ENCODE measurements at regions not wholly inside any gene's neighbourhood (a gene's known extent, or its start where the extent isn't known, plus 50 kb on each side); places are given as distances from the start of the nearest gene placed in this dataset.
"Not testable (repeated sequence)": the region's sequence is repeated elsewhere in the genome, so short reads cannot be mapped to it uniquely, and the experiment has no call there.

- TF ChIP-seq CTCF (IDR thresholded peaks at IDR 0.05; ENCODE audit: insufficient read depth, low read length), result no peak
- no peak for DNase-seq (ENCODE audit: low read depth)
- no peak overlapping the region for H3K4me3 ChIP-seq (ENCODE audit: low read depth, low read length)
Measured at GRCh38 chr6:88512951-88513350, 346.8 kb upstream of the CNR1 start.

- no peak for DNase-seq (ENCODE audit: low read depth)
- TF ChIP-seq CTCF (IDR thresholded peaks at IDR 0.05; ENCODE audit: insufficient read depth, low read length), result no peak
- no peak overlapping the region for H3K4me3 ChIP-seq (ENCODE audit: low read depth, low read length)
Measured at GRCh38 chr6:88502391-88502790, 336.2 kb upstream of the CNR1 start.

- TF ChIP-seq CTCF (IDR thresholded peaks at IDR 0.05; ENCODE audit: insufficient read depth, low read length), result no peak
- no peak for DNase-seq (ENCODE audit: low read depth)
- H3K4me3 ChIP-seq (ENCODE audit: low read depth, low read length), result no peak overlapping the region
Measured at GRCh38 chr6:88499845-88500699, 333.9 kb upstream of the CNR1 start.

GRCh38 chr6:88499436-88499835 lies 333.3 kb upstream of the CNR1 start:
- no peak for DNase-seq (ENCODE audit: low read depth)
- no peak overlapping the region for H3K4me3 ChIP-seq (ENCODE audit: low read depth, low read length)
- TF ChIP-seq CTCF (IDR thresholded peaks at IDR 0.05; ENCODE audit: insufficient read depth, low read length), result no peak

GRCh38 chr6:88497403-88497802 lies 331.3 kb upstream of the CNR1 start:
- not testable (repeated sequence) for DNase-seq (ENCODE audit: low read depth); H3K4me3 ChIP-seq (ENCODE audit: low read depth, low read length)

- H3K4me3 ChIP-seq (ENCODE audit: low read depth, low read length), result no peak overlapping the region
- DNase-seq (ENCODE audit: low read depth), result no peak
- no peak for TF ChIP-seq CTCF (IDR thresholded peaks at IDR 0.05; ENCODE audit: insufficient read depth, low read length)
Measured at GRCh38 chr6:88494401-88495140, 328.4 kb upstream of the CNR1 start.

- no peak for DNase-seq (ENCODE audit: low read depth)
- H3K4me3 ChIP-seq (ENCODE audit: low read depth, low read length), result no peak overlapping the region
- TF ChIP-seq CTCF (IDR thresholded peaks at IDR 0.05; ENCODE audit: insufficient read depth, low read length), result no peak
Measured at GRCh38 chr6:88493717-88494116, 327.6 kb upstream of the CNR1 start.

Data from fibroblast of the aortic adventitia (primary cell).